Activated naive CD8-positive, alpha-beta T cell treated with anti-CD3 and anti-CD28 coated beads, Interleukin-2, amount 10 ng/mL, durations not matched to agents 7 days and 5 days (primary cell): ENCODE measurements at regions not wholly inside any gene's neighbourhood (a gene's known extent, or its start where the extent isn't known, plus 50 kb on each side); places are given as distances from the start of the nearest gene placed in this dataset.

Source experiments
- ATAC-seq: fragments of 150-1000 bp; cut with Tn5 transposase; one replicate; pipeline ENCODE4 v1.10.0; 2021; ENCODE audit warnings: low read depth, moderate library complexity
- POLR2A ChIA-PET: fragments of 350-600 bp; sonication (Branson Sonifier 250); formaldehyde crosslinking; loops from one replicate; lab custom pipeline; 2021; ENCODE audit warnings: antibody characterized with exemption; lab: Charles Lee
- DNase-seq: peaks from one replicate; pipeline ENCODE4 v3.0.0; 2021
- H3K27ac Mint-ChIP-seq: one replicate; pipeline ENCODE4 v1.8.0; 2022; ENCODE audit warnings: mild to moderate bottlenecking, mixed read lengths
- H3K27me3 Mint-ChIP-seq: one replicate; pipeline ENCODE4 v1.8.0; 2022; ENCODE audit warnings: mild to moderate bottlenecking, moderate library complexity, mixed read lengths
- H3K36me3 Mint-ChIP-seq: one replicate; pipeline ENCODE4 v1.8.0; 2021; ENCODE audit warnings: mild to moderate bottlenecking, mixed read lengths
- H3K4me1 Mint-ChIP-seq: one replicate; pipeline ENCODE4 v1.8.0; 2021; ENCODE audit warnings: mixed read lengths
- H3K4me3 Mint-ChIP-seq: one replicate; pipeline ENCODE4 v1.8.0; 2022; ENCODE audit warnings: mild to moderate bottlenecking, moderate library complexity, mixed read lengths
- H3K9me3 Mint-ChIP-seq: one replicate; pipeline ENCODE4 v1.8.0; 2021; ENCODE audit warnings: mixed read lengths

DNA sequence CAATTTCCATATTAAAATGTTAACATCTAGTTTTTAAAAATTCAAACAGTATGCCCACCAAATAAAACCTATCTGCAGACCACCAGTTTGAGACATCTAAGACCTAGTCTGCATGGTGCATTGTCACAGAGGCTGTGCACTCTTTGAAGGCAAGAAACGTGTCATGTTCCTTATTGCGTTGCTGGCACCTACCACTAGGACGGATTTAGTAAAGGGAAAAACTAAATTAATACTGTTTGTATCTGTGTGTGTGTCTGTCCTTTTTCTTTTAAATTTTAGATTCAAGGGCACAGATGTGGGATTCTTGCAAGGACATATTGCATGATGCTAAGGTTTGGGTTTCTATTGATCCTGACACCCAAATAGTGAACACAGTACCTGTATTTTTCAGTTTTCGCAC is 481.4 kb downstream of the UQCRFS1 start:
- peaks cover under 1% of the 10 kb centered on the region for H3K4me1 Mint-ChIP-seq
- ATAC-seq, result no peak
- H3K27ac Mint-ChIP-seq, result no peak overlapping the region
- POLR2A ChIA-PET, result no interaction called here
- H3K4me3 Mint-ChIP-seq, result no peak overlapping the region
- peaks cover 12% of the 10 kb centered on the region for H3K27me3 Mint-ChIP-seq
- no peaks in the 10 kb centered on the region for H3K9me3 Mint-ChIP-seq
- DNase-seq, result no peak
- no peaks in the 10 kb centered on the region for H3K36me3 Mint-ChIP-seq

- Mint-ChIP-seq H3K9me3 (no peaks in the 10 kb centered on the region), H3K4me3 (no peak overlapping the region), H3K36me3 (no peaks in the 10 kb centered on the region), H3K27me3 (peaks cover 15% of the 10 kb centered on the region), H3K27ac (no peak overlapping the region), H3K4me1 (no peaks in the 10 kb centered on the region)
- no peak for DNase-seq
- ATAC-seq, result no peak
- POLR2A ChIA-PET, result no interaction called here
Observed at GRCh38 chr19:28730791-28731512, 482.0 kb downstream of the UQCRFS1 start.

- Mint-ChIP-seq H3K36me3 (no peaks in the 10 kb centered on the region), H3K4me3 (no peak overlapping the region), H3K27ac (no peak overlapping the region), H3K4me1 (no peaks in the 10 kb centered on the region), H3K27me3 (peaks cover 17% of the 10 kb centered on the region), H3K9me3 (no peaks in the 10 kb centered on the region)
- POLR2A ChIA-PET, result no interaction called here
- ATAC-seq, result no peak
- DNase-seq, result no peak
Observed at GRCh38 chr19:28727480-28728159, 485.3 kb downstream of the UQCRFS1 start.

GRCh38 chr19:28726533-28727479 is 486.1 kb downstream of the UQCRFS1 start:
- no peak overlapping the region for H3K4me3 Mint-ChIP-seq
- H3K27me3 Mint-ChIP-seq, result peaks cover 17% of the 10 kb centered on the region
- POLR2A ChIA-PET, result no interaction called here
- DNase-seq (no peak), ATAC-seq (no peak)
- no peaks in the 10 kb centered on the region for H3K36me3 Mint-ChIP-seq
- no peaks in the 10 kb centered on the region for H3K4me1 Mint-ChIP-seq
- no peaks in the 10 kb centered on the region for H3K9me3 Mint-ChIP-seq
- H3K27ac Mint-ChIP-seq, result no peak overlapping the region

DNA sequence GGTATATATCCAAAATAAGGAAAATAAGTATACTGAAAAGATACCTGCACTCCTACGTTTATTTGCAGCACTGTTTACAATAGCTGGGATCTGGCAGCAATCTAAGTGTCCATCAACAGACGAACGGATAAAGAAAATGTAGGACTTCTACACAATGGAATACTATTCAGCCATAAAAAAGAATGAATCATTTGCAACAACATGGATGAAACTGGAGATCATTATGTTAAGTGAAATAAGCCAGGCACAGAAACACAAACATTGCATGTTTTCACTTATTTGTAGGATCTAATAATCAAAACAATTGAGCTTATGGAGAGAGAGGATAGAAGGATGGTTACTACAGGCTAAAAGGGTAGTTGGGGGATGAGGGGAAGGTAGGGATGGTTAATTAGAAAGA is 494.0 kb downstream of the UQCRFS1 start:
- Mint-ChIP-seq H3K4me3 (no peak overlapping the region), H3K36me3 (no peaks in the 10 kb centered on the region), H3K4me1 (no peaks in the 10 kb centered on the region), H3K27me3 (peaks cover 6% of the 10 kb centered on the region), H3K9me3 (no peaks in the 10 kb centered on the region), H3K27ac (no peak overlapping the region)
- DNase-seq, result no peak
- ATAC-seq, result no peak
- POLR2A ChIA-PET, result interaction anchor here (0.7 kb wide), 1 partner anchor 21 kb away, joined by 4 read pairs; no protein-coding TSS in a partner anchor

GRCh38 chr19:28715157-28715556 is 497.8 kb downstream of the UQCRFS1 start:
- Mint-ChIP-seq H3K4me3 (no peak overlapping the region), H3K36me3 (no peaks in the 10 kb centered on the region), H3K27me3 (peaks cover 6% of the 10 kb centered on the region), H3K9me3 (no peaks in the 10 kb centered on the region), H3K27ac (no peak overlapping the region), H3K4me1 (no peaks in the 10 kb centered on the region)
- ATAC-seq, result no peak
- POLR2A ChIA-PET, result no interaction called here
- DNase-seq, result no peak

DNA sequence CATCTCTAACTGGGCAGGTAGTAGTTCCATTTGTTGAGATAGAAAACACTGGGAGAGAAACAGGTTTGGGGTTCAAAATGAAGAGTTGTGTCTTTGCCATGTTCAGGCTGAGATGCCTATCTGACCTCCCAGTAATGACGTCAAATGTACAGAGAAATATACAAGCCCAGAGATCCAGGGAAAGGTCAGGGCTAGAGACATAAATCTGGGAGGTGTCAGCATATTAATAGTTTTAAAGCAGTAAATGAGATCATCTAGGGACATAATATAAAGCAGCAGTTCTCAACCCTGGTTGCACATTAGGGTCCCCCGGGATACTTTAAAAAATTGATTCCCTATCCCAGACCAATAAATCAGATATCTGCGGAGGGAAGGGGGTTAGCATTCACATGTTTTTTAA is 501.5 kb downstream of the UQCRFS1 start:
- H3K4me3 Mint-ChIP-seq, result no peak overlapping the region
- POLR2A ChIA-PET, result no interaction called here
- H3K27me3 Mint-ChIP-seq, result no peaks in the 10 kb centered on the region
- H3K36me3 Mint-ChIP-seq, result no peaks in the 10 kb centered on the region
- DNase-seq (no peak), ATAC-seq (no peak)
- no peak overlapping the region for H3K27ac Mint-ChIP-seq
- H3K9me3 Mint-ChIP-seq, result no peaks in the 10 kb centered on the region
- H3K4me1 Mint-ChIP-seq, result no peaks in the 10 kb centered on the region

DNA sequence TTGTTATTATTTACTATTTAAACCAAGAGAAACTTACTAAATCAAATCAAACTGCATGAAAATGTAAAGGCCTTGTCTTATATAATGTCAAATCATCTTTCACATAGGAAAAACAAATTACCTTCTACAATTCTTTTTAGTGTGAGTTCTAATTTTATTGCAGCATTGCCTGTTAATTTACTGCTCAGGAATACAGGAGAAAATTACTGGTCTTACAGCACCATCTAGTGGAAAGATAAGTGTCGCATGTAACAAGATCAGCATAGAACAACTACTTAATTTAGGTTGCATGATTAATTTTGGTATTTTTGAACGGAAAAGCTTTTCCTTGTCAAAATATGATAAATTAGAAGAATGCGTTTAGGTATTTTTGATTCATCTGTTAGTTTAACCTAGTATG is 502.7 kb downstream of the UQCRFS1 start:
- ATAC-seq, result no peak
- Mint-ChIP-seq H3K27ac (no peak overlapping the region), H3K36me3 (no peaks in the 10 kb centered on the region), H3K9me3 (no peaks in the 10 kb centered on the region), H3K4me1 (no peaks in the 10 kb centered on the region), H3K4me3 (no peak overlapping the region), H3K27me3 (peaks cover 2% of the 10 kb centered on the region)
- DNase-seq, result no peak
- POLR2A ChIA-PET, result no interaction called here

- H3K4me1 Mint-ChIP-seq, result no peaks in the 10 kb centered on the region
Observed at GRCh38 chr19:28706693-28707092, 506.3 kb downstream of the UQCRFS1 start.

DNA sequence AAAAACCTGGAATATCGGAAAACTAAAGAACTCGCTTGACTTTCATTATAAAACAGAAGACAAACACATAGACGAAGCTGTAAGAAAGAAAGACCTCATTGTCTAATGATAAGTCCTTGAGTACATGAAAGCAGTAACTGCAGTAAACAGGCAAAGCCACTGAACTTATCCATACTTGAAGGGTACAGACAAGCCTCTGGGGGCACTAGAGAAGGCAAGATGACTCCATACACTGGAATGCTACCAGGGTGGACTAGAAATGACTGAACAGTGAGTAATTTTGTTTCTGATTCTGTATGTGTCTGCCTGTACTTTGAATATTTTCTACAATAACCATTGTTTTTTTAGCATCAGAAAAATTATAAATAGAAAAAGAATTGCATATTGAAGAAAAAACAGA is 507.9 kb downstream of the UQCRFS1 start:
- no peak overlapping the region for H3K27ac Mint-ChIP-seq
- H3K9me3 Mint-ChIP-seq, result no peaks in the 10 kb centered on the region
- H3K4me3 Mint-ChIP-seq, result no peak overlapping the region
- DNase-seq (no peak), ATAC-seq (no peak)
- POLR2A ChIA-PET, result no interaction called here
- H3K36me3 Mint-ChIP-seq, result no peaks in the 10 kb centered on the region
- H3K4me1 Mint-ChIP-seq, result no peaks in the 10 kb centered on the region
- peaks cover 2% of the 10 kb centered on the region for H3K27me3 Mint-ChIP-seq

More at GRCh38 chr19:28706693-28707092, 506.3 kb downstream of the UQCRFS1 start:
- ATAC-seq, result no peak
- Mint-ChIP-seq H3K9me3 (no peaks in the 10 kb centered on the region), H3K36me3 (no peaks in the 10 kb centered on the region), H3K27me3 (peaks cover 2% of the 10 kb centered on the region), H3K27ac (no peak overlapping the region), H3K4me3 (no peak overlapping the region)
- DNase-seq, result no peak
- POLR2A ChIA-PET, result interaction anchor here (0.6 kb wide), 1 partner anchor 1055 kb away, joined by 3 read pairs; no protein-coding TSS in a partner anchor

DNA sequence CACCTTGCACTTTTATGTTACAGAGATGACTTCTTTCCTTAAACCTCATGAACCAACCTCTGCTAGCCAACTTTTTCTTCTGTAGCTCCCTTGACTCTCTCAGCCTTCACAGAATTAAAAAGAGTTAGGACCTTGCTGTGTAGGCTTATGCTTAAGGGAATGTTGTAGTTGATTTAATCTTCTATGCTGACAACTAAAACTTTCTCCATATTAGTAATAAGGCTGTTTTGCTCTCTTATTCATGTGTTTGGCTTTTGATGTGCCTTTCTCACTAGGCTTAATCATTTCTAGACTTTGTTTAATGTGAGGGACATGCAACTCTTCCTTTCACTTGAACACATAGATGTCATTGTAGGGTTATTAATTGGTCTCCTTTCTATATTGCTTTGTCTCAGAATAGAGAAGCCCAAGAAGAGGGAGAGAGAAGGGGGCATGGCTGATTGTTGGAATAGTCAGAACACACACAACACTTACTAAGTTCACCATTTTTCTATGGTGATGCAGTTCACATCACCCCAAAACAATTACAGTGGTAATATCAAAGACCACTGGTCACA is 509.5 kb downstream of the UQCRFS1 start:
- no peak for ATAC-seq
- peaks cover 2% of the 10 kb centered on the region for H3K27me3 Mint-ChIP-seq
- POLR2A ChIA-PET, result no interaction called here
- no peak overlapping the region for H3K4me3 Mint-ChIP-seq
- no peak overlapping the region for H3K27ac Mint-ChIP-seq
- no peaks in the 10 kb centered on the region for H3K36me3 Mint-ChIP-seq
- no peaks in the 10 kb centered on the region for H3K9me3 Mint-ChIP-seq
- H3K4me1 Mint-ChIP-seq, result no peaks in the 10 kb centered on the region
- no peak for DNase-seq

DNA sequence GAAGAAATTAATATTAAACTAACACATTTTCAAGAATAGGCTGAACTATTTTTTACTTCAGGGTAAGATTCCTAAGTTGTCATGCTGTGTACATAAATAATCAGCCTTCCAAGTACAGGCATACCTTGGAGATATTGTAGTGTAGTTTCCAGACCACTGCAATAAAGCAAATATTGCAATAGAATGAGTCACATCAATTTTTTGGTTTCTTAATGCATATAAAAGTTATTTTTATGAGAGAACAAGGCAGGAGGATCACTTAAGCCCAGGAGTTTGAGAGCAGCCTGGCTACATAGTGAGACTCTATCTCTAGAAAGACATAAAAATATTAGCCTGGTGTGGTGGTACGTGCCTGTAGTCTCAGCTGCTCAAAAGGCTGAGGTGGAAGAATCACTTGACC is 511.5 kb downstream of the UQCRFS1 start:
- H3K4me3 Mint-ChIP-seq, result no peak overlapping the region
- no peak for ATAC-seq
- H3K4me1 Mint-ChIP-seq, result no peaks in the 10 kb centered on the region
- POLR2A ChIA-PET, result no interaction called here
- peaks cover 2% of the 10 kb centered on the region for H3K27me3 Mint-ChIP-seq
- DNase-seq, result no peak
- no peaks in the 10 kb centered on the region for H3K9me3 Mint-ChIP-seq
- no peak overlapping the region for H3K27ac Mint-ChIP-seq
- no peaks in the 10 kb centered on the region for H3K36me3 Mint-ChIP-seq

DNA sequence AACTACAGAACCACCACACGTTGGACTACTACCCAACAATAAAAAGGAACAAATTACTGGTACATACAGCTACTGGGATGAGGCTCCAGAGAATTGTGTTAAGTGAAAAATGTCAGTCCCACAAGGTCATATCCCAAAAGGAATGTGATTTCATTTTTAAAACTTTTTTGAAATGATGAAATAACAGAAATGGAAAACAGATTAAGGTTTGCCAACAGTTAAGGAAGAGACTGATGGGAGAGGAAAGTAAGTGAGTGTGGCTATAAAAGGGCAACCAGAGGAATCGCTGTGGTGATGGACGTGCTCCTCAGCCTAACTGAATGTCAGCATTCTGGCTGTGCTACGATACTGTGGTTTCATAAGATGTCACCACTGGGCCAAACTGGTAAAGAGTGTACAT is 512.8 kb downstream of the UQCRFS1 start:
- POLR2A ChIA-PET, result no interaction called here
- H3K4me3 Mint-ChIP-seq, result no peak overlapping the region
- DNase-seq (no peak), ATAC-seq (no peak)
- no peaks in the 10 kb centered on the region for H3K9me3 Mint-ChIP-seq
- no peaks in the 10 kb centered on the region for H3K36me3 Mint-ChIP-seq
- H3K4me1 Mint-ChIP-seq, result no peaks in the 10 kb centered on the region
- H3K27ac Mint-ChIP-seq, result no peak overlapping the region
- H3K27me3 Mint-ChIP-seq, result no peaks in the 10 kb centered on the region
